Gastroesophageal sphincter (tissue), 3 donors: ENCODE measurements at regions not wholly inside any gene's neighbourhood (a gene's known extent, or its start where the extent isn't known, plus 50 kb on each side); places are given as distances from the start of the nearest gene placed in this dataset.

ENCODE experiments used
- CTCF ChIP-seq, 4 experiments: fragments of 200-600 bp in 2 of 4; fragments of 450-650 bp in 2 of 4; sonication (generic) in 1 of 4; IDR thresholded peaks; one replicate each; pipeline ENCODE4 v1.5.1; 2017 to 2019; ENCODE audit warnings: antibody characterized with exemption in 4 of 4, mild to moderate bottlenecking in 2 of 4, moderate library complexity in 2 of 4
- POLR2A ChIP-seq, 2 donors: fragments of 450-650 bp; IDR thresholded peaks; one replicate each; pipeline ENCODE4 v1.6.1; 2017; ENCODE audit warnings: antibody characterized with exemption in 2 of 2, mild to moderate bottlenecking in 2 of 2, moderate library complexity in 1 of 2

DNA sequence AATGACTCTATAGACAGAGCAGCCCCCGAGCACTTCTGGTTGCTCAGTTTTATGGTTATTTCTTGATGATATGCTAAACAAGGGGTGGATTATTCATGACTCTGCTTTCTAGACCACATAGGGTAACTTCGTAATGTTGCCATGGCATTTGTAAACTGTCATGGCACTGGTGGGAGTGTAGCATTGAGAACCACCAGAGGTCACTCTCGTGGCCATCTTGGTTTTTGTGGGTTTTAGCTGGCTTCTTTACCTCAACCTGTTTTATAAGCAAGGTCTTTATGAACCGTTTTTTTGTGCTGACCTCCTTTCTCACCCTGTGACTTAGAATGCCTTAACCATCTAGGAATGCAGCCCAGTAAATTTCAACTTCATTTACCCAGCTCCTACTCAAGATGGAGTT is 1036.2 kb upstream of the FLRT2 start:
- TF ChIP-seq CTCF (IDR thresholded peaks at IDR 0.05), result no peak
- TF ChIP-seq POLR2A (IDR thresholded peaks at IDR 0.05), result no peak
